ENCODE measurements at regions not wholly inside any gene's neighbourhood (a gene's known extent, or its start where the extent isn't known, plus 50 kb on each side); places are given as distances from the start of the nearest gene placed in this dataset.

- peaks cover 0 to 2% (median 0%) of the 10 kb centered on the region in 7 donors for H3K9me3 Mint-ChIP-seq
- DNase-seq, result no peak
- H3K27ac ChIP-seq (ENCODE audit: low read depth in 1 of 2, low read length in 2 of 2), result no peak overlapping the region
- no CpG with 5 or more reads among the region's 2 CpGs for WGBS (ENCODE audit: insufficient coverage)
- no peaks in the 10 kb centered on the region for H3K79me2 ChIP-seq (ENCODE audit: insufficient read depth, low read length)
- H3K4me3 ChIP-seq (replicated peaks in 1 of 3; ENCODE audit: low read depth in 2 of 3, low read length in 3 of 3), result no peak overlapping the region
- no peak overlapping the region for H2AFZ ChIP-seq (ENCODE audit: insufficient read depth, low read depth, low read length, poor library complexity, severe bottlenecking)
- H3K9me3 ChIP-seq (replicated peaks in 1 of 2; ENCODE audit: control insufficient read depth in 1 of 2, insufficient read depth in 1 of 2, low read length in 2 of 2), result peaks cover 5 to 6% of the 10 kb centered on the region in 2 donors
- no peak overlapping the region for H3K27ac Mint-ChIP-seq
- H3K9ac ChIP-seq (ENCODE audit: insufficient read depth, low read length, poor library complexity, severe bottlenecking), result no peak overlapping the region
- no peak for TF ChIP-seq CTCF (IDR thresholded peaks at IDR 0.05)
- no peak overlapping the region for H3K4me2 ChIP-seq (replicated peaks; ENCODE audit: extremely low read depth, low read length, poor library complexity, severe bottlenecking)
- intact Hi-C loops (cut with micrococcal nuclease), result no loop called here
- H3K4me1 ChIP-seq (ENCODE audit: control insufficient read depth in 1 of 2, insufficient read depth in 2 of 2, low read length in 2 of 2), result no peaks in the 10 kb centered on the region
- H3K36me3 ChIP-seq (replicated peaks in 1 of 2; ENCODE audit: control insufficient read depth in 1 of 2, insufficient read depth in 2 of 2, low read length in 2 of 2), result no peaks in the 10 kb centered on the region
- H3K27me3 Mint-ChIP-seq (ENCODE audit: low read depth in 3 of 3), result no peaks in the 10 kb centered on the region
- H3K36me3 Mint-ChIP-seq, result no peaks in the 10 kb centered on the region
- H3K27me3 ChIP-seq (ENCODE audit: control insufficient read depth in 2 of 2, insufficient read depth in 2 of 2, low read length in 2 of 2), result no peaks in the 10 kb centered on the region
- peaks cover 4% of the 10 kb centered on the region for H3K4me1 Mint-ChIP-seq
- H3K4me3 Mint-ChIP-seq, result no peak overlapping the region
- H4K20me1 ChIP-seq (ENCODE audit: insufficient read depth, low read length), result no peaks in the 10 kb centered on the region
Observed at GRCh38 chr13:72199640-72200039, 332.6 kb upstream of the DACH1 start.

GRCh38 chr13:72198967-72199560 lies 332.1 kb upstream of the DACH1 start:
- DNase-seq, result no peak
- no peak overlapping the region for H3K27ac ChIP-seq (ENCODE audit: low read depth in 1 of 2, low read length in 2 of 2)
- WGBS (ENCODE audit: insufficient coverage), result no CpG with 5 or more reads among the region's 2 CpGs

More at GRCh38 chr13:72198967-72199560, 332.1 kb upstream of the DACH1 start:
- no peak overlapping the region for H2AFZ ChIP-seq (ENCODE audit: insufficient read depth, low read depth, low read length, poor library complexity, severe bottlenecking)
- H3K27ac Mint-ChIP-seq, result no peak overlapping the region
- intact Hi-C loops (cut with micrococcal nuclease), result no loop called here
- no peaks in the 10 kb centered on the region for H4K20me1 ChIP-seq (ENCODE audit: insufficient read depth, low read length)
- H3K27me3 Mint-ChIP-seq (ENCODE audit: low read depth in 3 of 3), result no peaks in the 10 kb centered on the region
- no peaks in the 10 kb centered on the region for H3K36me3 Mint-ChIP-seq
- H3K4me3 ChIP-seq (replicated peaks in 1 of 3; ENCODE audit: low read depth in 2 of 3, low read length in 3 of 3), result no peak overlapping the region
- peaks cover 5 to 6% of the 10 kb centered on the region in 2 donors for H3K9me3 ChIP-seq (replicated peaks in 1 of 2; ENCODE audit: control insufficient read depth in 1 of 2, insufficient read depth in 1 of 2, low read length in 2 of 2)
- H3K9ac ChIP-seq (ENCODE audit: insufficient read depth, low read length, poor library complexity, severe bottlenecking), result no peak overlapping the region
- no peaks in the 10 kb centered on the region for H3K4me1 ChIP-seq (ENCODE audit: control insufficient read depth in 1 of 2, insufficient read depth in 2 of 2, low read length in 2 of 2)
- H3K9me3 Mint-ChIP-seq, result peaks cover 0 to 2% (median 0%) of the 10 kb centered on the region in 7 donors
- H3K4me1 Mint-ChIP-seq, result peaks cover 4% of the 10 kb centered on the region
- H3K79me2 ChIP-seq (ENCODE audit: insufficient read depth, low read length), result no peaks in the 10 kb centered on the region
- H3K27me3 ChIP-seq (ENCODE audit: control insufficient read depth in 2 of 2, insufficient read depth in 2 of 2, low read length in 2 of 2), result no peaks in the 10 kb centered on the region
- H3K36me3 ChIP-seq (replicated peaks in 1 of 2; ENCODE audit: control insufficient read depth in 1 of 2, insufficient read depth in 2 of 2, low read length in 2 of 2), result no peaks in the 10 kb centered on the region
- no peak for TF ChIP-seq CTCF (IDR thresholded peaks at IDR 0.05)
- no peak overlapping the region for H3K4me3 Mint-ChIP-seq
- H3K4me2 ChIP-seq (replicated peaks; ENCODE audit: extremely low read depth, low read length, poor library complexity, severe bottlenecking), result no peak overlapping the region

Data from CD14-positive monocyte (primary cell).